Uterus (tissue), 2 donors: ENCODE measurements at regions not wholly inside any gene's neighbourhood (a gene's known extent, or its start where the extent isn't known, plus 50 kb on each side); places are given as distances from the start of the nearest gene placed in this dataset.

Experiments
- POLR2A ChIP-seq, 2 donors: fragments of 450-650 bp; IDR thresholded peaks; one replicate each; pipeline ENCODE4 v1.6.1; 2016; ENCODE audit warnings: antibody characterized with exemption in 2 of 2, mild to moderate bottlenecking in 1 of 2, moderate library complexity in 1 of 2
- TF ChIP-seq, protein P1 (sequence below), 4 experiments: fragments of 200-600 bp in 2 of 4; fragments of 450-650 bp in 2 of 4; sonication (generic) in 2 of 4; IDR thresholded peaks; one replicate each; pipeline ENCODE4 v1.5.1; 2016 to 2019; ENCODE audit warnings: antibody characterized with exemption in 4 of 4, mild to moderate bottlenecking in 2 of 4, moderate library complexity in 1 of 4

GRCh38 chr14:35965400-35965799 lies 139.3 kb downstream of the BRMS1L start:
- TF ChIP-seq, protein P1, sequence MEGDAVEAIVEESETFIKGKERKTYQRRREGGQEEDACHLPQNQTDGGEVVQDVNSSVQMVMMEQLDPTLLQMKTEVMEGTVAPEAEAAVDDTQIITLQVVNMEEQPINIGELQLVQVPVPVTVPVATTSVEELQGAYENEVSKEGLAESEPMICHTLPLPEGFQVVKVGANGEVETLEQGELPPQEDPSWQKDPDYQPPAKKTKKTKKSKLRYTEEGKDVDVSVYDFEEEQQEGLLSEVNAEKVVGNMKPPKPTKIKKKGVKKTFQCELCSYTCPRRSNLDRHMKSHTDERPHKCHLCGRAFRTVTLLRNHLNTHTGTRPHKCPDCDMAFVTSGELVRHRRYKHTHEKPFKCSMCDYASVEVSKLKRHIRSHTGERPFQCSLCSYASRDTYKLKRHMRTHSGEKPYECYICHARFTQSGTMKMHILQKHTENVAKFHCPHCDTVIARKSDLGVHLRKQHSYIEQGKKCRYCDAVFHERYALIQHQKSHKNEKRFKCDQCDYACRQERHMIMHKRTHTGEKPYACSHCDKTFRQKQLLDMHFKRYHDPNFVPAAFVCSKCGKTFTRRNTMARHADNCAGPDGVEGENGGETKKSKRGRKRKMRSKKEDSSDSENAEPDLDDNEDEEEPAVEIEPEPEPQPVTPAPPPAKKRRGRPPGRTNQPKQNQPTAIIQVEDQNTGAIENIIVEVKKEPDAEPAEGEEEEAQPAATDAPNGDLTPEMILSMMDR (IDR thresholded peaks at IDR 0.05): no peak
- TF ChIP-seq POLR2A (IDR thresholded peaks at IDR 0.05): no peak
